ENCODE measurements at regions not wholly inside any gene's neighbourhood (a gene's known extent, or its start where the extent isn't known, plus 50 kb on each side); places are given as distances from the start of the nearest gene placed in this dataset.
"Not testable (repeated sequence)": the region's sequence is repeated elsewhere in the genome, so short reads cannot be mapped to it uniquely, and the experiment has no call there.

DNA sequence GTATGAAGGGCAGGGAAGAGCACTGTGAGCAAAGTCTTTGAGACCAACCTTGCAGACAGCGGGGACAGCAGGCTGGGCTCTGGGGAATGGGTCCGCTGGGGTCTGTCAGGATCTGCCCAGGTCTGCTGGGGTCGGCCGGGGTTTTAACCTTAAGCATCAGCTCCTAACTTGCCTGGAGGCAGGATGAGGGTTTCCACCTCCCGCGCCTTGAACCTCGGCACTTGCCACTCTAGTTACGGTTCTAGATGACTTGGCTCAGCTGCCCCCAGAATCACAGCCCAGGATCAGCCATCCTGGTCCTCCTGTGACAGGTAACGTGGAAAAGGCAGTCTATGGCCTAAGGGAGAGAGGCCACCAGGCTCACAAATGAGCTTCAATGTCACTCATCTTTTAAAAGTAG lies 50.4 kb upstream of the CACUL1 start:
- no peak for FAIRE-seq

DNA sequence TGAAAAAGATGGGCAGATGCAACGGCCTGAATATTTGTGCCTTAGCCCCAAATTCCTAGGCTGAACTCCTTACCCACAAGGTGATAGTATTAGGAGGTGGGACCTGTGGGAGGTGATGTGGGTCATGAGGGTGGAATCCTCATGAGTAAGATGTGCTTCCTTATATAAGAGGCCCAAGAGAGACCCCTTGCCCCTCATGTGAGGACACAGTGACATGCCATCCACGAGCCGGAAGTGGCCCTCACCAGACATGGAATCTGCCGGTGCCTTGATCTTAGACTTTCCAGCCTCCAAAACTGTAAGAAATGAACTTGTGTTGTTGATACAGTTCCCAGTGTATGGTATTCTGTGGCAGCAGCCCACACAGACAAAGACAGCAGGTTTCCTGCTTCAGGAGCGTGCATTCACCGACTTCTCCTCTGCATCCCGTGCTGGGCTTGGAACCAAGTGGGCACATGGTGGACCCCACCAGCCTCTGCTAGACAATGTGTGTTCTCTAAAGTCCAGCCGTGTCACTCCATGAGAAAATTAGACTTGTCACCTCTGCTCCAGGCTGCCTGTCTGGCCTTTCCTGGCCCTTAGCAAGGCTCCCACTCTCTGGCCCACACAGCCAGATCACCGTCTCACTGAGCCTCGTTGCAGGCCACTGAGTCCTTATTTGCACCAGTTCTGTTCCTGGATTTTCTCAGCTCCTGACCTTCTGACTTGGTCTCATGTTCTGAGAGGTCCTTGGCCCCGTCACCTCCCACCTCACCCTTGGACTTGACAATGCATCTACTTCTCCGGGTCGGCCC lies 52.9 kb upstream of the CACUL1 start:
- no peak for FAIRE-seq

DNA sequence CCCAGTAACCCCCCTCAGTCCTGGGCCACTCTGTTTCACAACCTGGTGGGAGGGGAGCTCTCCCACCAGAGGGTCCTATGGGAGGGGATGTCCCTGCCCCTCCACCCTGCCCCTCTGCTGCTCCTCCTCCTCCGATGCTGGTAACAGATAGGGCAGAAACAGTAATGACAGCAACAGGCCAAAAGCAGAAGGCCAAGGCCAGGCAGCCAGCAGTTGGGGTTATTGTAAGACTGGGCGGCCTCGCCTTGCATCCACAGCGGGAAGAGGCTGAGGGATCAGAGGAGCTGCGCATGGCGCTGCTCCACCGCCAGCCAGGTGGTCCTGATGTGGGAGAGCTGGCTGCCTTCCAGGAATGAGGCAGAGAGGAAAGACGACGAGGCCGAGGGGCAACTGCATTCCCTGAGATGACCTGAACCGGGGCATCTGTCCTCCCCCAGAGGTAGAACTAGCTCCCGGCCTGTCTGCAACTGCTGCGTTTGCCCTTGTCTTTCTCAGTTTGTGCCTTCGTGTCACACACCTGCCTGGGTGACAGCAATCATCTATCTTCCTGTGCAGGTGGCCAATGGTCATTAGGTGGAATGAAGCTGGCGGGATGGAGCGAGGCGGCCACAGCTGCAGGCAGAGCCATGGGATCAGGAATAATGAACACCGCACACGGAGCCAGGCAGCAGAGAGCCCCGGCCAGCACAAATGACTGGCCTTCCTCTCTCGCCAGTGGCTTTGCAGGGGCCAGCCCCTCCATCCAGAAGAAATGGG lies 54.0 kb upstream of the CACUL1 start:
- no peak for FAIRE-seq

DNA sequence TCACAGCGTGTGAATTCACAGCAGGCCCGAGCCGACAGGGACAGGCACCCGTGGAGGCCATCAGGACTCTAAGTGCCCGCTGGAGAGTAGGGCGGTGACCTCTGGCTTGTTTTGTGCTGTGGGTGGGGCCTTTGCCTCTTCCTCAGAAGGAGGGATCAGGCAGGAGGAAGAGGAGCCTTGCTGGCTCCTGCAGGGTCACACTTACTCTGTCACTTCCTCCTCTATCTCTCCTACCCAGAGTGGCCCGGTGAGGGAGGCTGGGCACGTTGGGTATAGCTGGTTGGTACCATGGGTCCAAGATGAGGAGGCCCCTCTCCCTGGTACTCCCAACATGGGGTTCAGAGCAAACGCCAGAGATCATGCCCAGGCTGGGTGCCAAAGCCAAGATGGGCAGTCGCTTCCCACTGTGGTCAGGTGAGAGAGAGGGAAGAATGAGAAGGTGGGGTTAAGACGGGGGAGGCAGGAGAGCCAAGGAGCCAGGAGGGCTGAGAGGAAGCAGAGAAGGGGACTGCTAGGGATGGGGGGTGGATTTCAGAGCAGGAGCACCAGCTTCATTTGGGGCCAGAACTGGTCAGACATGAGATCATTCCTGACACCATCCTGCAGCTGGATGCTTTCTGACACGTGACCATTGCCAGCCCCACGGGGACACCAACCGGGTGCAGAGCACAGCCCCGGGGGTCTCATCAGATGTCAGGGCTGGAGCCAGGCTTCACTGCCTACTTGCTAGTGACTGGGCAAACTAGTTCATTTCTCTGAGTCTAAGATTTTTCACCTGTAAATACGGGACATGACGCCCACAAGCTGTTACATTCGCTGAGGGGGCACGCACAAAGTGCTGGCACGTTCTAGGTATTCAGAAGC lies 54.8 kb upstream of the CACUL1 start:
- no peak for FAIRE-seq

DNA sequence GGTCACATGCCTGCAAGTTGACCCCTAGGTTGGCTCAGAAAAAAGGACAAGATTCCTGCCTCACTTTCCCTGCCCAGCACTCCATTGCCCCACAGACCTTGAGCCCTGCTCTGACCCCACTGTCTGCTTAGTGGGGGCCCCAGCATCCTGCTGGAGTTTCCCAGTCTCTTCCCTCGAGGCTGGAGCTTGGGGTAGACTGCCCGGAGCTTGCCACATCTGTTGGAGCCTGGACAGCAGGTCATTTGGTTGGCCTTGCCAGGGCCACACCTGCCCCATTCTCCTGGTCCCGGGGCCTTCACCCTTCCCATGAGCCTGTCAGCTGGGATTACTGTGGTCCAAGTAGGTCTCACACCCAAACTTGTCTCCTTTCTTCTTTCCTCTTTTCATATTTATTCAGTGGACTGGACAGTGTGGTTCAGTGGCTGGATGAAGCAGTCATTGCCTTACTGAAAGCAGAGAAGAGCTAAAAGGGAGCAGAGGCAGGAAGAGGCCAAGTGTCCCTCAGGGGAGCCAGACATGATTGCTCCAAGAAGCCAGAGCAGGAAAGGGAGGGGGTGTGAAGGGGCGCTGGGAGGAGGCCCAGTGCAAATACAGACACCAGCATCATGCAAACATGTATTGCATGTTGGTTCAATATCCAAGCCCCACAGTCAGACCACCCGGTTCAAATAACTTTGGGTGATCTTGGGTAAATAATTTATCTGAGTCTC lies 56.2 kb upstream of the CACUL1 start:
- no peak for FAIRE-seq

DNA sequence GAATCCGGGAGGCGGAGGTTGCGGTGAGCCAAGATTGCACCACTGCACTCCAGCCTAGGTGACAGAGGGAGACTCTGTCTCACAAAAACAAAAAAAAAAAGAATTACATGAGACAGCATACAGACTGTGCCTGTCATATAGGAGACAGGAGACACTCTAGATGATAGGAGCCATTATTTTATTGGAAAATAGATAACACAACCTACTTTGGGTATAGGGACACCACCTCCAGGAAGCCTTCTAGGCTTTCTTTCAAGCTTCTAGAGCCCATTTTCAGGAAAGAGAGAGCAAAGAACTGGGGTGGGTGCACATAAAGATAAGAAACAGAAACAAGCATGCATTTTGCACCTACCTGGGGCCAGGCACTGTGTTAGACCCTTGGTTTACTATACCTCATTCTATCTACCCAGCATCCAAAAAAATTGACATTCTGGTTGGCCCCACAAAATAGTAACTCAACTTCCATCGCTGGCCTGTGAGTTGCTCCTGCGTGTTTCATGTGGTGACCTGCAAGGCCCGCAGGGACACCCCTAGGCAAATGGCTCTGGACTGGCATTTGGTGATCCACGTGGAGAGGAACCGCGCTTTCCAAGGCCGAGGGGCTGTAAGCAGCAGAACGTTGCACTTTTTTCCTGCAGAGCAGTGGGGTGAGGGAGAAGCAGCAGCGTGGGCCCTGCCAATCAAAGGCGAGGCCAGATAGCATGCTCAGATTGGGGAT lies 57.1 kb upstream of the CACUL1 start:
- no peak for FAIRE-seq

DNA sequence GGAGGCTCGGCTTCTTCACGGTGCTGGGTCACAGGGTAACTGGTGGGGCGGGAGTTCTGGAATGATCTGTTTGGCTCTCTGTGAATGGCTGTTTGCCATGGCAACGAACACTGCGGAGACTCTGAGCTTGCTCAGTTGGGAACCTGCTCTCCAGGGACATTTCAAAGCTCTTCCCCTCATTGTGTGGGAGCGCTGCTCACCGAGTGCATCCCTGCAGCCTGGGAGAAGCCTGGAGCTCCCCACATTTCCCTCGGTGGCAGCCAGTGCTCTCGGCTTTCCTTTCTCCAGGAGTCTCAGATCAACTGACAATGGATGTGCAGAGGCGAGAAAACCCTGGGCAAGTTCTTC lies 57.6 kb upstream of the CACUL1 start:
- FAIRE-seq = no peak

DNA sequence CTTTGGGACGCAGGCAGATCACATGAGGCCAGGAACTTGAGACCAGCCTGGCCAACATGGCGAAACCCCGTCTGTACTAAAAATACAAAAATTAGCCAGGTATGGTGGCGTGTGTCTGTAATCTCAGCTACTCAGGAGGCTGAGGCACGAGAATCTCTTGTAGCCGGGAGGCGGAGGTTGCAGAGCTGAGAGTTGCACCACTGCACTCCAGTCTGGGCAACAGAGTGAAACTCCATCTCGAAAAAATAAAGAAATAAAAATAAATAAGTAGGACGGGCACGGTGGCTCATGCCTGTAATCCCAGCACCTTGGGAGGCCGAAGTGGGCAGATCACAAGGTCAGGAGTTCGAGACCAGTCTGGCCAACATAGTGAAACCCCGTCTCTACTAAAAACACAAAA lies 58.2 kb upstream of the CACUL1 start:
- not testable (repeated sequence) for FAIRE-seq

DNA sequence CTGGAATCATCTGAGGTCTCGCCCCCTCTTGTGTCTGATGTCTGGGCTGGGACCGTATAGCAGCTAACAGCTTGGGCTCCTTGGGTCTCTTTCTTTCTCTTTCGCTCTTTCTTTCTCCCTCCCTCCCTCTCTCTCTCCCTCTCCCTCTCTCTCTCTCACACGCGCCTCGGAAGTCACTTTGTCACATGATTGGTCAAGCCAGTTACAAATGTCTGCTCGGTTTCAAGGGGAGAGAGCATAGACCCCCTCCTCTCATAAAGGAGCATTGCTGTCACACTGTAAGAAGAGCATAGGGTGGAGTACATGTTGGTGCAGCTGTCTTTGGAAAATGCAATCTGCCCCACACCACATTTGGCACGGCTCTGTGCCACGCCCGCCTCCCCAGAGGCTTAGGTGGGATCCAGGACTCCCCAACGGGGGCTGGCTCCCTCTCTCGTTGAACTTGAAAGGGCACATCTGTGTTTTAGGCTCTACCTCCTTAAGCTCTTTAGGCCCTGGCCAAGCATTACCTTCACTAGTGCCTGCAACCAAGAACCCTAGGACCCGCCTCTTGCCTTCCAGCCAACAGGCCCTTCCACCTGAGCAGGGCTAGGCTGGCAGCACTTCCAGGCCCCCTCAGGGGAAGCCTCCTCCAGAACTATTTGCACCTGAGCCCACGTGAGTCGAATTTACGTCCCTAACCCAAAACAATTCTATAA lies 61.9 kb upstream of the CACUL1 start:
- FAIRE-seq = no peak

DNA sequence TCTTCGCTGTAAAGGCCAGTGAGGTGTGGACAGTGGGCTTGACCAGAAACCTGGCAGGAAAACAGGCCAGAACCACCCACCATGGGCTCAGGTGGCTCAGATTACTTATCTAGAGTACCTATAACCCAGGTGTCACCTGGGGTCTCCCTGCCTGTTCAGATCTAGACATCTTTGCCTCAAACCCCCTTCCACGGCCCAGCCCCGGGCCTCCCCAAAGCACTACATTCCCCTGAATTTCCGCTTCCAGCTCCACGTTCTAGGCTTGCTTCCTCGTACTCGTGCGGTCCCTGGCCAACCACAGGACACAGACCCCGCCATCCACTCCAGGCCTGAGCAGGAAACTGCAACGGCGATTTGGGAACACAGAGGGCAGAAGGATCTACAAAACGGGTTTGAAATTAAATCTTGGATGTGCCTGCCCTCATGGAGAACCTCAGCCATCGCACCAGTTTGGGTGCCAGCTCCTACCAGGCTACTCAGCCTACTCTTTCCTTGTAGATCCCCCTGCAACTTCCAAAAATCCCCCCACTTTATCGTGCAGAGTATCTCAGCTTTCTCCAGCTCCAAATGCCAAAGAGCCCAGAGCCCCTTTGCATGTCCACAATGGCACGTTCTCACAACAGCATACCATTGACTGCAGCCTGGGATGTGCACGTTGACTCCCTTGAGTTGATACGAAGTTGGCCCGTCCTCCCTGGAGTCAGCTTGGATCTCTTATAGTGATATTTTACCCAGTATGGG lies 62.7 kb upstream of the CACUL1 start:
- FAIRE-seq = no peak

DNA sequence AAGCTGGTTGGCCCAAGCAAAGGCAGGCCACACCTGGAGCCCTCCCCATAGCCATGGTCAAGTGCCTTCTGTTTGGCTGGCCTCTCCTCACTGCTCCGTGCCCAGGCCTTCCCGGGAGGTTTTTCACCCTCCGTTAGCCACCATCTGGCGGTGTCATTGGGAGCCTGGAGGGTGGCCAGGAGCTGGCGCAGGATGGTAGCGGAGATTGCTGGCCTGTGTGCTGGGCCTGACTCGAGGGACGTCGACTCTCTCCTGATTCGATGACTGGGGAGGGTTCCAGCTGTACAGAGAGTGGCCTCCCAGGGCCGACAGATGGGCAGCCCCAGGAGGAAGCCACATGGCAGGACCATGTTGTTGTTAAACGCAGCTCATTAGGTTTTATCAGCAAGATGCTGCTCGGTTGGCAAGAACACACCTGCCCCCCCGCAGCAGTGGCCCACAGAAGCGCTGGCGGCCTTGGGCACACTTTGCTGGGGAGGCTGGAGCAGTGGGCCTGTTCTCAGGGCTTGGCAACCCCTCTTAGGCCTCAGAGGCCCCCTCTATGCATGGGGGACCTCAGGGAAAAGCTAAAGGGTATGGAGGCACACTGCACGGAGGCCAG lies 64.0 kb upstream of the CACUL1 start:
- no peak for FAIRE-seq

DNA sequence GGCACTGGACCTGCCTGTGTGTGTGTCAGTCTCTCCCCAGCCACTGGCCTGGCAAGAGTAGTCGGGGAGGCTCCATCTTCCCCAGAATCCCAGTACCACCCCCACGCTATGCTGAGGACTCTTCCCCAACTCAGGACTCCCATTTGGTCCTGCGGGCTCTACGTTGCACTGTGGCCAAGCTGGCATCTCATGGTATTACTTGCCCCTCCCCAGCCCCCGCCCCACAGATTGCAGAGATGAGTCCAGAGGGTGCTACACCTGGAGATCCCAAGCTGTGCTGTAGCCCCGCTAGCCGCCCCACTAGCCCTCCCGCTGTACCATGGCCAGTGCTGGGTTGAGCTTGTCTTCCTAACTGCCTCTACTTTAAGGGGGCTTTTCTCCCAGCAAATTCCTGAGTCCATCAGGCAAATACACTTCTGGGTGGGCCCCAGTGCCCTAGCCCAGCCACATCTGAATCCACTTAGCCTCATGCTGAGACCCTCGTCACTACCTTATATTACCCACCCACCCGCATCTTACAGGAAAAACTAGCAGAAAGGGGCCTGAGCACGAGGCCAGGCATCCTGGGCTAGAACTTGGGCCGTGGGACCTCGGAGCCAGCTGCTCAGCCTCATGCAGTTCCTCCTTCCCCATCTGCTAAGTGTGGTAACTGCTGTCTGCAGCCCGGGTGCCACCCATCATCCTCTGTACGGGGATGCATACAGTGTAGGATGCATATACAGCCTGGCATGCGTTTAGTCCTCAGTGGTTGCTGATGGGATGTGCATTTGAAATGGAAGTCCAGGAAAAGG lies 65.8 kb upstream of the CACUL1 start:
- FAIRE-seq = no peak

DNA sequence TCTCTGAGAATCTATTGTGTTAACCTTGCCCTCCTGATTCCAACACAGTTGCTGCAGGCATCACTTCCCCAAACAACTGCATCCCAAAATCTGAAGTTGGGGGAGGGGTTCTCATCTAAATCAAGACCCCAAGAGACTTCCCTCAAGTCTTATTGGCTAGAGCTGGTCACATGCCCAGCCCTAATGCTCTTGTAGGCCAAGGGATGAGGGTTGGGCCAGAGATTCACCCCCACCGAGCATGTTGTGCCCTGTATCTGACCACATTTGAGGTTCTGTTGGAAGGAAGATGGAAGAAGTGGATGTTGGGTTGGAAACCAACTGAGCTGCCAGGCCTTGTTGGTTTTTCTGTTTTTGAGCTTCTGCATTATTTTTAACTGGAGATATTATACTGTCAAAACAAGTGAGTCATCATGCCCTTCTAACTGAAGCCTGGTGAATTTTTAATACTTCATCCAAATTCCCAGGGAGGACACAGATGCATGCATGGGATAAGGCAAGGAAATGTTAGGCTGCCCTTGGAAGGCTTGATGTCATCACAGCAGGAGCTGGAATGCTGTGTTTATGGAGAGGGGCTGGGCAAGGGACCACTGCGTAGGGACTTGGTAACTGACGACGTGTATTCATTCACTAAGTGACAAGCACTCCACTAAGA lies 68.6 kb upstream of the CACUL1 start:
- no peak for FAIRE-seq

DNA sequence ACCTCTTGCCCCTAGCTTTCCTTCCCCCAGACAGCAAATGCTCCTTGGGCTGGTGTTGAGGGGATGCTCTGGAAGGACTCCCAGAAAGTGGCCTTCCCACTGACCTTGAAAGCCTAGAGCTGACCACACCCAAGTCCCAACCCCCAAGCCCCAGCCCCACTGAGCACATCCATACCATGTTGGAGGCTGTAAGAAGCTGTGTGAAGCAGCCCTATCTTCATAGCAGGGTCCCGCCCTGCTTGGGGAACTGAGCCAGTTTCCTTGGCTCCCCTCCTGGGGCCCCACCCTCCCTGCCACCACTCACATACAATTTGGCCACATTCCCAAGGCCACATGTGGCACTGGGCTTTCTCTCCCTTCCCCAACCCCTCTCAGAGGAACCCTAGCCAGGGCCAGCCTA lies 72.3 kb upstream of the CACUL1 start:
- FAIRE-seq = no peak

DNA sequence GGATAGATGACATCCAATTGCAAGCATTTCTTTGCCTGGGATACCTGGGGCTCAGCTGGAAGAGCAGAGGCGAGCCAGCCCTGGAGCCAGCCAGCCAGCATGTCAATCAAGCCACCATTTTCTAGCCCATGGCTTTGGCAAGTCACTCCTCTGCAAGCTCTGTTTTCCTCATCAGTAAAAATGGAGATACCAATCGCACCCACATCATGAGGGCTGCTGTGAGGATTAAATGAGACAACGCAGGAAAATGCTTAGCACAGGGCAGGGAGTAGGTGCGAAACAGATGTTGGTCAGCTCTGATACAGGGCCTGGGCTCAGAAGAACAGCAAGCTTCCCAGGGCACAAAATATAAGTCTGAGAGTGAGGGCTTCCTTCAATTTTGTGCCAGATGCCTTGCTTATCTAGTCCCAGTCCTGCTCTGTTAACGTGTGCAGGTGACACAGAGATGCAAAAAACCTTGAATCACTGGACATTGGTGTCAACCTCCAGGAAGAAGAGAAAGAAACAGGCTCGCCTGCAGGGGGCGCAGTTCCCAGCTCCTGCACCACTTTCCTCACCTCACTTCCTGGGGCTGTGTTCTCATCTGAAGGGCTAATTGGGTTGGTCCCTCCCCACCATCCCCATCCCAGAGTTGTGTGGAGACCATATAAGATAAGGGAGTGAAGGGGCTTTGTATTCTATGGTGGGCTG lies 72.8 kb upstream of the CACUL1 start:
- FAIRE-seq = no peak

DNA sequence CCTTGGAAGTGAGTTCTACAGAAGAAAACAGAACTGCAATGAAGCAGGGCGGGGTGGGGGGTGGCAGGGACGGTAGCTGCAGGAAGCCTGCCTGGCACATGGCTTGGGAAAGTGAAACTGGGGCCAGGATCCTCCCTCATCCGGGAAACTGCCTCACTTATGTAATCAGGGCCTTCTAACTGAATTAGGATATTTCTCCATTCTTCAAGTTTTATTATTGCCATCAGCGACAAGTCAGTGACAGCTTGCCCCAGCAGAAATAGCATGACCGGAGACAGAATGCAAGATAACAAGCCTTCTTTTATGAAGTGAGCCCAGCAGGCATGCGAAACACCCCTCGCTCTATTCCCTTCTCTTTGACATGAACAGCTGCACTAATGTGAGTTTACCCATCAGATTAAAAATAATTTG lies 77.5 kb upstream of the CACUL1 start:
- FAIRE-seq = no peak

DNA sequence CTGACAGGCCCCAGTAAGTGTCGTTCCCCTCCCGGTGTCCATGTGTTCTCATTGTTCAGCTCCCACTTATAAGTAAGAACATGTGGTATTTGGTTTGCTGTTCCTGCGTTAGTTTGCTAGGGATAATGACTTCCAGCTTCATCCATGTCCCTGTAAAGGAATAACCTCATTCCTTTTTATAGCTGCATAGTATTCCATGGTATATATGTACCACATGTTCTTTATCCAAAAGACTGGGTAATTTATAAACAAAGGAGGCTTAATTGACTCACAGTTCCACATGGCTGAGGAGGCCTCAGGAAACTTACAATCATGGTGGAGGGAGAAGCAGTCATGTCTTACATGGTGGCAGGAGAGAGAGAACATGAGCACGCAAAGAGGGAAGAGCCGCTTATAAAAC lies 79.6 kb upstream of the CACUL1 start:
- FAIRE-seq = not testable (repeated sequence)

DNA sequence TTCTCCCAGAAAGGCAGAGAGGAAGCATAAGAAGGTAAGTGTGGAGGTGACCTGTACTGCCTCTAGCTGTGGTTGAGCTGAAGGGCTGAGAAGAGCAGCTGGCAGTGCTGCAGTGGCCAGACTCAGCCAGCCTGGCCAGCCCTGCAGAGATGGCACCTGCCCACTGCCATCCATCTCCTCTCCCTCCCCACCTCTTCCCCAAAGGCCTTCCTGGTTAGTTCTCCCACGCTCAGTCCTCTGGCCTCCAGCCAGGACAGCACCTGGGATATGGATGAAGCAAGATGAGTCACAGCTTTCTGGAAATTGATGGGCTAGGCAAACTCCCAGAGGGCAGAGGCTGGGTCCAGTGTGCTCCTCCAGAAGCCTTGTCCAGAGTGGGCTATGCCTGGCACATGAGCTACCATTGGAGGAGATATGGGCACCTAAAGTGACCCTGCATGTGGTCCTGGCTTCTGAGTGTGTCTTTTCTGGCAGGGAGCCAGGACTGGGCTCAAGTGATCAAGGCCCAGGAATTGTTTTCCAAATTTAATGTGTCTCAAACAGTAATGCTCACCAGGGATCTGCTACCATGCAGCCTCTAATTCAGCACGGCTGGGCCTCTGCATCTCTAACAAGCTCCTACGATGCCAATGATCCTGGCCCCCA lies 81.0 kb upstream of the CACUL1 start:
- FAIRE-seq = no peak

Measured in endometrium (tissue), 2 donors.